HepG2 (cell line): ENCODE measurements at regions not wholly inside any gene's neighbourhood (a gene's known extent, or its start where the extent isn't known, plus 50 kb on each side); places are given as distances from the start of the nearest gene placed in this dataset.

Experiments
- CBFB ChIP-seq: sonication (generic); formaldehyde crosslinking; IDR thresholded peaks from 2 replicates; pipeline ENCODE4 v1.4.0; 2020; ENCODE audit warnings: missing genetic modification reagents
- CHD2 ChIP-seq: IDR thresholded peaks from 2 replicates; pipeline ENCODE4 v1.6.1; 2011; ENCODE audit warnings: low read depth, low read length, improper control_type of control experiment
- MYNN ChIP-seq: sonication (generic); formaldehyde crosslinking; IDR thresholded peaks from 2 replicates; pipeline ENCODE4 v1.4.0; 2020; ENCODE audit warnings: mild to moderate bottlenecking, low read depth, missing genetic modification reagents
- SP4 ChIP-seq: sonication (generic); formaldehyde crosslinking; IDR thresholded peaks from 2 replicates; pipeline ENCODE4 v1.8.1; 2023; ENCODE audit warnings: mild to moderate bottlenecking, missing genetic modification reagents
- YY1 ChIP-seq: IDR thresholded peaks from 2 replicates; pipeline ENCODE4 v1.6.1; 2011; ENCODE audit warnings: low read length, low read depth, moderate library complexity, mild to moderate bottlenecking; ENCODE audit not compliant: insufficient read depth, insufficient replicate concordance
- ZBTB26 ChIP-seq: IDR thresholded peaks from 2 replicates; pipeline ENCODE4 v1.6.1; 2016; ENCODE audit warnings: missing compliant biosample characterization, missing genetic modification reagents, borderline replicate concordance
- ZFP1 ChIP-seq: IDR thresholded peaks from 2 replicates; pipeline ENCODE4 v1.6.1; 2016
- ZNF124 ChIP-seq: sonication (generic); formaldehyde crosslinking; IDR thresholded peaks from 2 replicates; pipeline ENCODE4 v1.4.0; 2020; ENCODE audit warnings: missing genetic modification reagents
- ZNF775 ChIP-seq: sonication (generic); formaldehyde crosslinking; IDR thresholded peaks from 2 replicates; pipeline ENCODE4 v1.4.0; 2020; ENCODE audit warnings: missing genetic modification reagents, mild to moderate bottlenecking, moderate library complexity, borderline replicate concordance
- TF ChIP-seq, protein P1 (sequence below): sonication (generic); formaldehyde crosslinking; conservative IDR thresholded peaks from 2 replicates; pipeline ENCODE4 v1.8.1; 2023; ENCODE audit warnings: missing genetic modification reagents
- TF ChIP-seq, protein P2 (sequence below): sonication (generic); formaldehyde crosslinking; IDR thresholded peaks from 2 replicates; pipeline ENCODE4 v1.5.0; 2020; ENCODE audit warnings: mild to moderate bottlenecking, missing genetic modification reagents, moderate library complexity

DNA sequence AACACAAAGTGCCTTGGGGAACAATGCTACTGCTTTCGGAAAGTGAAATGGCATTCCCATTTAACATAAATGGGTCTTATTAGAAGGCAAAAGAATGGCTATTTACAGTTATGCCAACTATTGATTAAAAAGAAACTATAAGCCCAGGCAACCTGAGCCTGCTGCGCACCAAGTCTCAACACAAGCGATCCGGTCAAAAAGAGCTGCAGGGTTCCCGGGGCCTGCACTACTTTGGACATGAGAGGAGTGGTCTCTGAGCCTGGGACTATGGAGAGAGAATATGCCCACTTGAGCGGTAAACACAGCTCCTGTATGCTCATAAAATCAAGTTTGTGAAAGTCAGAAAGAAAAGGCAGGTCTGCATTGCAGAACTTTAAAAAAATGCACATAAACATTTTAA is 660.7 kb downstream of the EFNA5 start:
- TF ChIP-seq ZNF775 (CRISPR knock-in tag) (no peak), CBFB (CRISPR knock-in tag) (no peak), ZFP1 (no peak), CHD2 (no peak), ZBTB26 (CRISPR knock-in tag) (no peak), MYNN (no peak), SP4 (CRISPR knock-in tag) (no peak), ZNF124 (no peak), YY1 (no peak)
- TF ChIP-seq, protein P1, sequence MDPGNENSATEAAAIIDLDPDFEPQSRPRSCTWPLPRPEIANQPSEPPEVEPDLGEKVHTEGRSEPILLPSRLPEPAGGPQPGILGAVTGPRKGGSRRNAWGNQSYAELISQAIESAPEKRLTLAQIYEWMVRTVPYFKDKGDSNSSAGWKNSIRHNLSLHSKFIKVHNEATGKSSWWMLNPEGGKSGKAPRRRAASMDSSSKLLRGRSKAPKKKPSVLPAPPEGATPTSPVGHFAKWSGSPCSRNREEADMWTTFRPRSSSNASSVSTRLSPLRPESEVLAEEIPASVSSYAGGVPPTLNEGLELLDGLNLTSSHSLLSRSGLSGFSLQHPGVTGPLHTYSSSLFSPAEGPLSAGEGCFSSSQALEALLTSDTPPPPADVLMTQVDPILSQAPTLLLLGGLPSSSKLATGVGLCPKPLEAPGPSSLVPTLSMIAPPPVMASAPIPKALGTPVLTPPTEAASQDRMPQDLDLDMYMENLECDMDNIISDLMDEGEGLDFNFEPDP (CRISPR knock-in tag), result no peak
- TF ChIP-seq, protein P2, sequence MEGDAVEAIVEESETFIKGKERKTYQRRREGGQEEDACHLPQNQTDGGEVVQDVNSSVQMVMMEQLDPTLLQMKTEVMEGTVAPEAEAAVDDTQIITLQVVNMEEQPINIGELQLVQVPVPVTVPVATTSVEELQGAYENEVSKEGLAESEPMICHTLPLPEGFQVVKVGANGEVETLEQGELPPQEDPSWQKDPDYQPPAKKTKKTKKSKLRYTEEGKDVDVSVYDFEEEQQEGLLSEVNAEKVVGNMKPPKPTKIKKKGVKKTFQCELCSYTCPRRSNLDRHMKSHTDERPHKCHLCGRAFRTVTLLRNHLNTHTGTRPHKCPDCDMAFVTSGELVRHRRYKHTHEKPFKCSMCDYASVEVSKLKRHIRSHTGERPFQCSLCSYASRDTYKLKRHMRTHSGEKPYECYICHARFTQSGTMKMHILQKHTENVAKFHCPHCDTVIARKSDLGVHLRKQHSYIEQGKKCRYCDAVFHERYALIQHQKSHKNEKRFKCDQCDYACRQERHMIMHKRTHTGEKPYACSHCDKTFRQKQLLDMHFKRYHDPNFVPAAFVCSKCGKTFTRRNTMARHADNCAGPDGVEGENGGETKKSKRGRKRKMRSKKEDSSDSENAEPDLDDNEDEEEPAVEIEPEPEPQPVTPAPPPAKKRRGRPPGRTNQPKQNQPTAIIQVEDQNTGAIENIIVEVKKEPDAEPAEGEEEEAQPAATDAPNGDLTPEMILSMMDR (CRISPR knock-in tag), result no peak
